ENCODE measurements at regions not wholly inside any gene's neighbourhood (a gene's known extent, or its start where the extent isn't known, plus 50 kb on each side); places are given as distances from the start of the nearest gene placed in this dataset.

- DNase-seq: no peak
Observed at GRCh38 chr18:79628416-79629248, 51.0 kb upstream of the CTDP1 start.

GRCh38 chr18:79629249-79629558 lies 50.4 kb upstream of the CTDP1 start:
- DNase-seq: no peak

- DNase-seq: no peak
Observed at GRCh38 chr18:79629606-79630005, 50.0 kb upstream of the CTDP1 start.

All from hippocampal formation (tissue), 2 donors.